GM03348 (cell line): ENCODE measurements at regions not wholly inside any gene's neighbourhood (a gene's known extent, or its start where the extent isn't known, plus 50 kb on each side); places are given as distances from the start of the nearest gene placed in this dataset.

ENCODE experiments used
- DNase-seq: peaks from one replicate; pipeline ENCODE4 v3.0.0; 2012; ENCODE audit warnings: low spot score

DNA sequence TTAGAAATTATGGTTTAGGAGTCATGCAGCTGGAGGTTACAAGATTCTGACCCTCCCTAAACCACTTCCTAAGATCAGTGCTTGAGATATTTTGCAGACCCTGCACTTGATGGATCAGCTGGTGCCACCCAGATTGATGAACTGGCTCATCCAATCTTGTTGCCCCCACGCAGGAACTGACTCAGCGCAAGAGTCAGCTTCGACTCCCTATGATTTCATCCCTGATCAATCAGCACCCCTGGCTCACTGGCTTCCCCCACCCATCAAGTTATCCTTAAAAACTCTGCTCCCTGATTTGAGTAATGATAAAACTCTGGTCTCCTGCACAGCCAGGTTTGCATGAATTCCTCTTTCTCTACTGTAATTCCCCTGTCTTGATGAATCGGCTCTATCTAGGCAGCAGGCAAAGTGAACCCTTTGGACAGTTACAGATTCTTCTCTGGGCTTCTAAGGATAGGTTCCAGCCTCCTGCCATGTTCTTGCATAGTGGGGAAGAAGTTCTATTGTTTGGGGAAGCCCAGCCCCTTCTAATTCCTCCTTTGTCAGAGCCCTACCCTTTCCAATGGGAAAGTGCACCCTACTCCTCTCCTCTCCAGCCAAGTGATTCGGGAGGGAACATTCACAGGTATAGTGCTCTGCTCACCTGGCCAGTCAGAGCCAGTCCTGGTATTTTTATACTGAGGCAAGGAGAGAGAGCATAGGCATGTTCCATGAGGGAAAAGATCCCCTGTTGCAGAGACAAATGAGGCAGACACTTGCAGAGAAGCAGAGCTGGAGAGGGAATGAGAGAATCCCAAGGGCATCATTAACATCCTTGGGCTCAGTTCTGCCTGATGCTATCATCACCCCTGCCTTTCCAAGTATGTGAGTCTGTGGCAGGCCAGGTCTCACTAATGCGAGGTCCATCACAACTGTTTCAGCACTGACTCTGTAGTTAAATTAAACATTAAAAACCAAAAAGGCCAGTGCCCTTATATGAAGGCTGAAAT is 224.4 kb upstream of the GALNT17 start:
- no peak for DNase-seq

DNA sequence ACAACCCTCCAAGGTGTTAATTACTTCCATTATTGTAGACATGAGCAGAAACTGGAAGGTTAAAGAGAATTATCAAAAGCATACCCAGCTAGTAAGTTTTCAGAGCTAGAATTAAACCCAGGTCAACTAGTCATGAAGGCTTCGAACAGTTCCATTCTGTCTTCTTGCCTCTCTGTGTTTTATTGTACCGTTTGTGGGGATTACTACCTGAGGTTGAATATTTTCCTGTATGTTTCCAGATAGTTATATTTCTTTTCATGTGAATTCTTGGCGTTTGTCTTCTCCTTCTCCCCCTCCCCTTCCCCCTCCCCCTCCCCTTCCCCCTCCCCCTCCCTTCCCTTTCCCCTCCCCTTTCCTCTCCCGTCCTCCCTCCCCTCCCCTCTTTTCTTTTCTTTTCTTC is 218.0 kb upstream of the GALNT17 start:
- DNase-seq = no peak

DNA sequence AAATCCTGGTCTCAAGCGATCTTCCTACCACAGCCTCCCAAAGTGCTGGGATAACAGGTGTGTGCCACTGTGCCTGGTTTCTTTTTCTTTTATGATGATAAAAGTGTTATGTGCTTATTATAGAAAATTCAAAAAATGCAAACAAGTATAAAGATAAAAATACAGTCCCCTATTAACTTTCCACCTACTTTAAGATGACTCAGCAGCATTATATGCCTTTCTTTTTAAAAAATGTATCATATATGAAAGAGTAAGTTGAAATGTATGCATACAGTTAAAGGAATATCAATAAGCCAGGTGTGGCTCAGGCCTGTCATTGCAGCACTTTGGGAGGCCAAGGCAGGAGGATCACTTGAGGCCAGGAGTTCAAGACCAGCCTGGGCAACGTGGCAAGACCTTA is 216.9 kb upstream of the GALNT17 start:
- no peak for DNase-seq

DNA sequence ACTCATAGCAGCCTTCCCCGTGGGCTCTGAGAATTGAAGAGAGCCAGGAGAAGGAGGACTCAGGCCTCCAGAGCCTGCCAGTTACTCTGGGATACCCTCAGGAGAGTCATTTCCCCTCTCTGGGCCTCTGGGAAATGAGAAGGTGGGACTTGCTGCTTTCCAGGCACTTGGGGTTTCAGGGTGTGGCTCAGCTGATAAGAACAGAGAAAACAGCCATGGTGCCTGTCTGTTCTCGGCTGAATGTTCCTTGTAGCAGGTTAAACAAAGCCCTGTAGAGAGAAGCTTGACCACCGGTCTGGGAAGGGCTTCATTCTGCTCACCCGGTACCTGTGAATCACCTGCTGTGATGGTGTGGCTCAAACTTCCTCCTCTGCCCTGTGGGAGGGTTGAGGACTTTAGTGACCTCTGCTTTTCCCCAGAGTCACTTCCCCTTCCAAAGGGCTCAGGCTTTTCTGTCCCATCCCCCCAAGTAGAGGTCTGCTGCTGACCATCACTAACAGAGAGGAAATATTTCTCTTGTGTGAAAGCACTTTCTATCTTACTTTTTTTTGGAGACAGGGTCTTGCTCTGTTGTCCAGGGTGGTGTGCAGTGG is 212.4 kb upstream of the GALNT17 start:
- no peak for DNase-seq

DNA sequence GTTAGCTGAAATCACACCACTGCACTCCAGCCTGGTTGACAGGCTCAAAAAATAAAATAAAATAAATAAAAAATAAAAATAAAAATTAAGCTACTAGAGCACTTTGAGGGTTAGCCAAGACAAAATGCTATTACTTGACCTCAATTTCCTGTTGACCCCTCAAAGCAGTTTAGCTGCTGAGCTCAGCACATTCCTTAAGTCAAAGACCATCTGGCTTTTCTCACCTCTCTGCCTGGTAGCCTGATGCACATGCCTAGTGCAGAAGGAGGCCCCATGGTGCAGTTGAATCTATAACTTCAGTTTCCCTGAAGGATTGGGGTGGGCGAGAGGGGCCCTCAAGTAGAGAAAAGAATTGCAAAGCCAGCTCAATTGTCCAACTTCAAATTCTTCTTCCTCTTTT is 211.1 kb upstream of the GALNT17 start:
- DNase-seq = no peak

DNA sequence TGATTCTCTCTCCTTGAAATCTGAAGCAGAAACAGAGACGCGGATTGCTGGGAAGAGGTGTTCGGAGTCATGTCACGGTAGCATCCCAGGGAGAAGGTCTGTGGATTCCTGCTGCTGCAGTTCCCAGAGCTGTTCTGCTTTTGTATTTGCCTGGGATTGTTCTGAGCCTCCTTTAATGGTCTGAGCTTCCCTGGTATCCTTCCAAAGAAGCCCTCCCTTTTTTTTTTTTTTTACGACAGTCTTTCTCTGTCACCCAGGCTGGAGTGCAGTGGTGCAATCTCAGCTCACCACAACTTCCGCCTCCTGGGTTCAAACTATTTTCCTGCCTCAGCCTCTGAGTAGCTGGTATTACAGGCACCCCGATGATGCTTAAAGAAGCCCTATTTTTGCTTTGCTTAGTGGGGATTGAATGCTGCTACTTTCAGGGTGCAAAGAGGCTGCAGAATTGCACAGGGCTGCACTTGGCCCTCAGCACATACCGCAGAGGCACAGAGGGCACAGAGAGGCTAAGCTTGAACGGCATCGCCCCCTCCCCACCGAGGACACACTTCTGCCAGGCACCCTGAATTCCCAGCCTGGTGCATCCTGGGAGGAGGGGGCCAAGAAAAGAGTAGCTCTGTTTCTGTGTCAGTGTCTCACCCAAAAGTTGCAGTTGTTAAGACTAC is 208.6 kb upstream of the GALNT17 start:
- no peak for DNase-seq

DNA sequence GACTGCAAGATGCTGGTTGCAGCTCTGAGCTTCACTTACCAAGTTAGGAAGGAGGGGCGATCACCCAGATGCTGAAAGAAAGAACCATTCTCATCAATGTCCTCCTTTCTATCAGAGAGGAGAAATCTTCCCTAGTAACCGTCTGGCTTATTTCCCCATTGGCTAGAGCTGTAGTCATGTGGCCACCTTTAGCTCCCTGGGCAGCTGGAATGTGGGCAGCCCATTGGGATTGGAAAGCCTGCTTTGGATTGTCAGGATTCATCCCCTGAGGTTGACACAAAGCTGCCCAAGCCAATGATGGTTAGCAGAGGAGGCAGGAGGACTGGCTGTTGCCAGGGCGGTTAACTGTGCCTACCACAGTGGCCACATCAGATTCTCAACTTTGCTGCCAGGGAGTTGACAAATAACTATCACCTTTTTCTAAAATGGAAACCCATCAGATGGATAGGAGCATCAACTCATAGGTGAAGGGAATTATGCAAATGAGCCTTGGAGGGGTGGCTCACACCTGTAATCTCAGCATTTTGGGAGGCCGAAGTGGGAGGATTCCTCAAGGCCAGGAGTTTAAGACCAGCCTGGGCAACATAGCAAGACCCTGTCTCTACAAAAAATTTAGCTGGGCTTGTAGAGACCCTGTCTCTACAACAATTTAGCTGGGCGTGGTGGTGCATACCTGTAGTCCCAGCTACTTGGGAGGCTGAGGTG is 206.4 kb upstream of the GALNT17 start:
- no peak for DNase-seq

DNA sequence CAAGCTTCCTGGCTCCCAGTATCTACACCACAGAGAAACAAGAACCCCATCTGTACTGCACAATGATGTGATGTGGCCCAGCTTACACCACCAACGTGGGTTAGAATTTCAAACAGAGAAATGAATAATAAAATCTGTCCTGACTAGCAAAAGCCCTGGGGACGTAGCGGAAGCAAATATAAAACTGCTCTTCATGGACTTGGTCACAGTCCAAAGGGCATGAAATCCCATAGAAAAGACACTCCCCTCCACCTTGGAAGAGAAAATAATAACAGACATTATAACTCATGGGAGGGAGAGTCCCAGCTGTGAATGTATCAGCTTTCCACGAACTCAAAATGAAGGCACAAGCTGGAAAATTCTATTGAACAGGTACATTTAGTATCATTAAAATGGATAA is 205.3 kb upstream of the GALNT17 start:
- no peak for DNase-seq

DNA sequence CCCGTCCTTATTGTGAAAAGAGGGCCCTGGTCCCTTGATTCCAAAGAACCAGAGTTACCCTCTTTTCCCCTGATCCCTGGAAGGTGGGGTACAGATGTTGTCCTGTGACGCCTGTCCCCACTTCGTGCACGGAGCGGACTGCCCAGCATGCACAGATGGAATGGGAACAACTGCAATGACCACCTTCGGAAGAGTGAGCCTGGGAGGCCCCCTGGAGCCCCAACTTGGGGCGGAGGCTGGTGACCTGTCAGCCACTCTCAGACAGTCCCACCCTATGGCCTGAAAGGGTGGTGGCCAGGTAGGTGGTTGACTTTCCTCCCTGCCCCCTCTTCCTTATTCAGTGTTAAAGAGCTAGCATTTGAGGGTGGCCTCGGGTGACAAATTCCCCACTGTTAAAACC is 196.6 kb upstream of the GALNT17 start:
- no peak for DNase-seq

DNA sequence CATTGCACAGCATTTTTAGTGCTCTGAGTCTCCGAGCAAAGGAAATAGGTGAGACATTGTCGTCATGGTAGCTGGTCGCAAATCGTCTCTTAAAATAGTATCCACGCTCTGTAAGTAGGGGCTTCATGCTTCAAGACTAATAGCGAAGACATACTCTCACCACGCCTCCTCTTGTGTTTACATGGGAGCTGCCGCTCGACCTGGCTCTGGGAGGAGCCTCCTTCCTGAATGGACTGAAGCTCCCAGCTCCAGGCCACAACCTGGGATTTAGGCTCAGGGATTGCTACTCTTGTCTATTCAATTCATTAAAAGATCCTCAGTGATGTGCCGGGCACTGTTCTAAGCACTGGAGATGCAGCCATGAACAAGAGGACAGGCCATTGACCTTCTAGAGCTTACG is 196.1 kb upstream of the GALNT17 start:
- peak; percentile 0 for DNase-seq

DNA sequence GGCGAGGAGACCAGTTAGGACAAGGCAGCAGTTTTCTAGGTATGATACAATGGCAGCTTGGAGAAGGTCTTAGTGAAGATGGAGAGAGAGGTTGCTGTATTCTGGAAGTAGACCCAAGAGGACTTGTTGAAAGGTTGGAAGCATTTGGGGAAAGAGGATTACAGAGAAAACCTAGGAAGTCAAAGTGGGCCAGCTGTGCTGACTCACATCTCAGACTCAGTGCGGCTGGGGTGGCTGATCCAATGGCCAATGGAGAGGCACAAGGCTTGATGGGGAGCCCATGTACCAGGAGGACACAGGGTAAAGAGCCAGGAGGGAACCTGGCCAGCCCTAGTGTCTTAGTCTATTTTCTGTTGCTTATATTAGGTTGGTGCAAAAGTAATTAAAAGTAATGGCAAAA is 194.5 kb upstream of the GALNT17 start:
- peak; percentile 2 for DNase-seq

DNA sequence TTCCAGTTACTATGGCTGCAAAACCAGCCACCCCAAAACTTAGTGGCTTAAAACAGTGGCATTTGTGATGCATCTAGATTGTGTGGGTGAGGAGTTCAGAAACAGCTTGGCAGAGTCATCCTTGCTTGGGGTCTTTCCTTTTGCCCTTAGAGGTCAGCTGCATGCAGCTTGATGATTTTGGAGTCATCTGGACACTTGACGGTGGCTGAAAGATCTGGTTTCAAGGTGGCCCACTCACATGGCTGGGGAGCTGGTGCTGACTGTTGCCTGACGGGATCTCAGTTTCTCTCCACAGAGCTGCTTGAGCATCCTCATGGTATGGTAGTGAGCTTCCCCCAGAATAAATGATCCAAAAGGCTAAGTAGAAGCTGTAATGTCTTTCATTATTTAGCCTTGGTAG is 191.3 kb upstream of the GALNT17 start:
- peak; percentile 0 for DNase-seq

DNA sequence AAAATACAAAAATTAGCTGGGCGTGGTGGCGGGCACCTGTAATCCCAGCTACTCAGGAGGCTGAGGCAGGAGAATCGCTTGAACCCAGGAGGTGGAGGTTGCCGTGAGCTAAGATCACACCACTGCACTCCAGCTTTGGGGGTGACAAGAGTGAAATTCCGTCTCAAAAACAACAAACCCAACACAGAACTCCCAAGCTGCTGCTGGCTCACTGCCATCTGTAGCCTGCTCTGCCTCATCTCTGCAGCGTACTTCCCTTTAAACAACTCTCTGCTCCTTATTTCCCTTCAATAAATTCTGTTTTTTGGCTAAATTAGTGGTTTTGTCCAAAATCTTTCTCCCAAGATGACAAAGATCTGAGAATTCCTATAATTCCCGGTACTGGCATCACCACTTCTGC is 189.2 kb upstream of the GALNT17 start:
- DNase-seq = no peak

DNA sequence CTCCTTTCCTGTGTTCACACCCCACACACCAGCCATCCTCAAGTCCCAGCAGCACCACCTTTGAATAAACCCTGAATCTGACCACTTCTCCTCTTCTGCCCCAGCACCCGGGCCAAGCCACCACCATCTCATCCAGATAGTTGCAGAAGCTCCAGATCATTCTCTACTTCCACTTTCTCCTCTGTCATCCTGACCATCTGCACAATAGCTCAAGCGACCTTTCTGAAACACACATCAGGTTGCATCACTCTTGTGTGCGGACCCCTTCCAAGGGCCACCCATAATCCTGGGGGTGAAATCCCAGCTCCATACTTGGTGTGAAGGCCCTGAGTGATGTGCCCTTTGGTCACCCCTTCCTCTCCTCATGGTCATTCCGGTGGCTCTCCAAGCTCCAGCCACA is 187.4 kb upstream of the GALNT17 start:
- no peak for DNase-seq

DNA sequence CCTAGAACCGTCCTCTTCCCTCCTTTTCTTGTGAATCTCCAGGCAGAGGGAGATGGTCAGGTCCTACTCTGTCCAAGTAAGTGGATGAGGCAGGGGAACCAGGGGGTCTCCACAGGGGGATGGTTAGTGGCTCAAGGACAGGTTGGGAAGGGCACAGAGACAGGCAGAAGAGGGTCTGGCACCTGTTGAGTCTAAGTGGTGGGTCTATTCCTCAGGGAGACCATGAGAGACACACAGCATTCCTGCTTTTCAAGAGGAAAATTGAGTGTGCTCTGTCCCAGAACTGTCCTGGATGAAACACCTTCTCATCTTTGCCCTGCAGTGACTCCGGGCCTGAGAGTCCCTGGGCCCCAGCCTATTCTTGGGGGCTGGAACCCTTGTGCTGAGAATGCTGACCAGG is 184.8 kb upstream of the GALNT17 start:
- DNase-seq = no peak

DNA sequence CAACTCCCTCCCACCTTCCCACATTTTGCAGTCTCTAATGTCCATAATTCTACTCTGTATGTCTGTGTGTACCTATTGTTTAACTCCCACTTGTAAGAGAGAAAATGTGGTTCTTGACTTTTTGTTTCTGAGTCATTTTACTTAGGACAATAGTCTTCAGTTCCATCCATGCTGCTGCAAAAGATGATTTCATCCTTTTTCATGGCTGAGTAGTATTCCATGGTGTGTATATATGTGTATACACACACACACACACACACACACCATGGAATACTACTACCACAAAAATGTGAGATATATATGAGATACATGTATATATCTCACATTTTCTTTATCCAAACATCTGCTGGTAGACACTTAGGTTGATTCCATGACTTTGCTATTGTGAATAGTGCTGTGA is 182.1 kb upstream of the GALNT17 start:
- no peak for DNase-seq

DNA sequence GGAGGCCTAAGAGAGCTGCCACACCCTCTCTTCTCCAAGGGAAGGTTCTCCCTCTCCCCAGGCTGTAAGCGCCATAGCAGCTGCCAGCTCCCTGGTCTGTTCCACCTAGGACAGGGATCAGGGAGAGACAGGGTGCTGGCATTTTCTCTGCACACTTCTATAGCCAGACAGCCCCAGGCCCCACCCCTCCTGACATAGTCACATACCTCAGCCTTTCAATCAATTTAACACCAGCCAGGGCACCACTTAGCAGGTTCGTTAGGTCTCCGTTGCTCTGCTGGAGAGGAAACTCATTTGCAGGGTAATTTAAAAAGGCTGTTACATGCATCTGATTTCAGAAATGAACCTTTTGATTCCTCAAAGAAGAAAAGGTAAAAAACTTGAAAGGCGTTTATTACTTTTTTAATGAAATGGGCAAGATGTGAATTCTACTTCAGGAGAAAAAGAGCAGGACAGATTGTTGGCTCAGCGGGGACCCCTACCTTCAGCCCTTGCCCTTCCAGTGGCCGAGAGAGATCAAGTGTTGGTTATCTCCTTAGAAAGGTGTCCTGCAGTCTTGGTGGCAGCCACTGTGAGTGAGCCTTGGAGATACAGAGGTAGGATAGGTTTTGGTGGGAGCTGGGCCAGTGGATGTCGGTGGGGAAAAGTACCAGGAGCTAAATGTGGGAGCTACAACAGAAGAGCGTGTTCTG is 180.5 kb upstream of the GALNT17 start:
- no peak for DNase-seq

DNA sequence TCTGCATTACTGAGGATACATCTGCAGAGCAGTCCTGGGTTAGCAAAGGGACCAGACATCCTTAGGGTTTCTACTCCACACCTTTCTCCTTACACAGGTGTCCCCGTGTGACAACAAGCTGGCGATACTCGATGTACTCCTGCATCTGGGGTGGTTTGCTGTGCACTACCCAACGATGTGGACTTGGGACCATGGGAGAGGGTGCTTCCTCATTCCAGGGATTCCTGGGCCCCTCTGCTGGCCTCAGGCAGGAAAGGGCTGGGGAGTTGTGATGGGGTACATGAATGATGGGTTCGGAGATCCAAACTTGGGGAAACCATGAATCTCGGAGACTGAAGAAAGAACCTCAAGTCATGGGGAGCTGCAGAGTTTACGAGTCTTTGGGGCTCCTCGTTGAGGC is 179.6 kb upstream of the GALNT17 start:
- DNase-seq = no peak

DNA sequence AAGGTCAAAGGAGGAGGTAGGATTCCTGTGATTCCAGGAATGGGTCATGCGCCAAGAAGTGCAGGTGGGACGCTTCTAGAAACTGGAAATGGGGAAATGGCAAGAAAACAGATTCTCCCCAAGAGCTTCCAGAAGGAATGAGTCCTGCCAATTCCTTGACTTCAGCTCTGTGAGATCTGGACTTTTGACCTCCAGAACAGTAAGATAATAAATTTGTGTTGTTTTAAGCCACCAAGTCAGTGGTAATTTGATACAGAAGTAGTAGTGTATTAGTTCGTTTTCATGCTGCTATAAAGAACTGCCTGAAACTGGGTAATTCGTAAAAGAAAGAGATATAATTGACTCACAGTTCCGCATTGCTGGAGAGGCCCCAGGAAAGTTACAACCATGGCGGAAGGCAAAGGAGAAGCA is 178.6 kb upstream of the GALNT17 start:
- no peak for DNase-seq

DNA sequence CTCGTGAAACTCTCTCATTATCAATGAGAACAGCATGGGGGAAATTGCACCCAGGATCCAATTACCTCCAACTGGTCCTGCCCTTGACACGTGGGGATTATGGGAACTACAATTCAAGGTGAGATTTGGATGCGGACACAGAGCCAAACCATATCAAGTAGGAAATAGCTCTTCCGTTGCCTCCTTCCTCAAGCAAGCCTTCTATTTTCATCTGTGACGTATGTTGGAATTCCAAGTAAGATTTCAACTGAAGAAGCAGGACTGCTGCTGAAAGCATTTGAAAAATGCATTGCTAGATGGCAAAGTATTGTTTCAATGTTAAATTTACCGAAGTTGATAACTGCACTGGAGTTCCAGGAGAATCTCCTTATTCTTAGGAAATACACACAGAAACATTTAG is 178.1 kb upstream of the GALNT17 start:
- no peak for DNase-seq

DNA sequence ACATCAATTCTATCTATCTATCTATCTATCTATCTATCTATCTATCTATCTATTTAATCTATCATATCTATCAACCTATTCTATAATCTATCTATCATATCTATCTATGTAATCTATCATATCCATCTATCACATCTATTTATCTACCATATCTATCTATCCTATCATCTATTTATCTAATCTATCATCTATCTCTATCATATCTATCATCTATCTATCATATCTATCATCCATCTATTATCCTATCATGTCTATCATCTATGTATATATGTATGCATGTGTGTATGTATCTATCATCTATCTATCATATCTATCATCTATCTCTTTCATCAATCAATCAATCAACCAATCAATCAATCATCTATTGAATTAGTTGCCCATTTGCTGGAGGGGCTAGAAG is 159.3 kb upstream of the GALNT17 start:
- no peak for DNase-seq

DNA sequence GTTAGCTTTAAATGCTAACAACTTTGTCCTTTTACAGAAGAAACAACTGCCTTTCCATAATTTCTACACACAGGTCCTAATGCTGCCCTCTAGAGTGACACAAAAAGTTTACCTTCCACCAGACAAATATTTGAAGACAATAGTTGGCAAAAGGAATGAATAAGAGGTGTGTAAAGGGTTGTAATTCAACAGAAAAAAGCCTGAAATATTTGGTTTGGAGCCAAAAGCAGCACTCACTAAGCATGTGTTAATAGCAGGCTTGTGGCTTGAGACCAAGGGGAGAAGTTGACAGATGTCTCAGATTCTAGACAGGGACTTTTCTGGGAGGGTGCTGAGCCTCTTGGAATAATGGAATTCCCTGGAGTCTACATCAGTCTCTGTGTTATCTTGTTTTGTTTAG is 156.2 kb upstream of the GALNT17 start:
- no peak for DNase-seq
